Brain pericyte (primary cell): ENCODE measurements at regions not wholly inside any gene's neighbourhood (a gene's known extent, or its start where the extent isn't known, plus 50 kb on each side); places are given as distances from the start of the nearest gene placed in this dataset.

ENCODE experiments used
- DNase-seq: peaks from one replicate; pipeline ENCODE4 v3.0.0-alpha.2; 2012; ENCODE audit warnings: low read depth, low spot score

GRCh38 chrX:20620306-20620705, 353.6 kb upstream of the RPS6KA3 start:
- DNase-seq = no peak

- DNase-seq = no peak
Measured at GRCh38 chrX:20609916-20610415, 343.3 kb upstream of the RPS6KA3 start.

DNA sequence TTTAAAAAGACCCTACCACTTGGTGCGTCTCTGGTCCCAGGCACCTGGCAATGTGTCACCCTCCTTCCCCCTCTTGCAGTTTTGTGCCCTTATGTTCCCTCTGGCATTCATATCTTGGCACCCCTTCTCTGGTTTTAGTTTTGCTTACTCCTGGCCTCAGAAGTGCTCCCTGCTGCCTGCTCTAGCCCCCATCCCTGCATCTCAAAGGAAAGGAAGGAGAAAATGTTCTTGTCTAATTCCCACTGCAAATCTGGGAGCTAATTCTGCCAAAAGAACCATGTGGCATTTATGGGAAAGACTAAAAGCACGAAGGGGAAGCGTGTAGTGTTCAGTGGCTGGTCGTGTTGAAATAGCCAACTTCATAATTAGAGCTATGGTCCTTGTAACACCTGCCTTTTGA, 340.1 kb upstream of the RPS6KA3 start:
- DNase-seq = no peak

- no peak for DNase-seq
Measured at GRCh38 chrX:20596856-20597255, 330.1 kb upstream of the RPS6KA3 start.

- no peak for DNase-seq
Measured at GRCh38 chrX:20595928-20596575, 329.3 kb upstream of the RPS6KA3 start.

GRCh38 chrX:20594985-20595384, 328.3 kb upstream of the RPS6KA3 start:
- no peak for DNase-seq

GRCh38 chrX:20593836-20594235, 327.1 kb upstream of the RPS6KA3 start:
- no peak for DNase-seq

GRCh38 chrX:20593402-20593801, 326.7 kb upstream of the RPS6KA3 start:
- no peak for DNase-seq

GRCh38 chrX:20591246-20591645, 324.5 kb upstream of the RPS6KA3 start:
- DNase-seq = no peak

GRCh38 chrX:20585782-20586181, 319.1 kb upstream of the RPS6KA3 start:
- DNase-seq = no peak

DNA sequence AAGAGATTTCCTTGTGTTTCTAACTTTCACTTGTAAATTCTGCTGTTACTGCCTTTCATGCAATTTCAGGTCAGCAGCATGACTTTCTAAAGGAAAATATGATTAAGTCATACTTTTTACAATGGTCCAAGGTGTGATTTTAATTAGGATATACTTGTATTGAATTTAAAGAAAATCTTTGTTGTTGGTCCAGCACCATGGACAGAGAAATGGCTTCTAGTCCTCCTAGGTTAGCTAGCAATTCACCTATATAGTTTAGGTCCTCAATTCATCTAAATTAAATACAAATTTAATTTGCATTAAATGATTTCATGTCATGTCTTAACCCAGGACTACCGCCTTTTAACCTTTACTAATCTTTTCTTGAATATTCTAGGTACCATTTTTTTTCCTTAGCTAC, 304.9 kb upstream of the RPS6KA3 start:
- DNase-seq = no peak

DNA sequence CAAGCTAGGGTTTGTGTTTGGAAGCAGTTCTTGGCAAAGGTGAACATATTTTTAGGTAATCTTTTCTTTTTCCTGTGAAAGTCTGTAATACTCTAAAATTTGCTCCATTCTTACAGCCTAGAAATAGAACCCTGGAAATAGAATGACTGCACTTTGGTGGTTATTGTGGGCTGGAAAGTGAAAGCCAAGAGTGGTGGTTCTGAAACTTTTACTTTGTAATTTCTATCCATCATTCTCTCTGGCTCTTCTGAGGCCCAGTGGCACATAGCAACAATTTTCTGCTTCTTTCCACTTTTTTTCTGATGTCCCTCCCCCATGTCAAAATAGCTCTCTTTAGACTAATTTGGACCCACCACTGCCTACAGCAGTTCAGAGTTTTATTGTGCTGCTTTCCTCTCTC, 300.4 kb upstream of the RPS6KA3 start:
- DNase-seq = no peak

GRCh38 chrX:20547611-20548051, 280.9 kb upstream of the RPS6KA3 start:
- DNase-seq = no peak

DNA sequence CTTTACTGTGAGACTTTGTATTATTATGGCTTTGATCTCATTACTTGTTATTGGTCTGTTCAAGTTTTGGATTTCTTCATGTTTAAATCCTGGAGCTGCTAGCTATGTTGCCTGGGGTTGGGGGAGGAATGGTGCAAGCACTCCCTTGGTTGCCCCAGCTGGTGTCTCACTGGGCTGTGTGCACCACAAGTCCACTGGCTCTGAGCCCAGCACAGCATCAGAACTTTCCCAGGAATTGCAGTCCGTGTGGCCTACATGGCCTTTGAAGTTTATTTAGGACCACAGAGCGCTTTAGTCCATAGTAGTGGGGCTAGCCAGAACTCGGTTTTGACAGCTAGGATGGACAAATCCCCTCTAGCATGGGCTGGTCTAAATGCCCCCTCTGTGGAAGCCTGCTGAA, 278.8 kb upstream of the RPS6KA3 start:
- no peak for DNase-seq

DNA sequence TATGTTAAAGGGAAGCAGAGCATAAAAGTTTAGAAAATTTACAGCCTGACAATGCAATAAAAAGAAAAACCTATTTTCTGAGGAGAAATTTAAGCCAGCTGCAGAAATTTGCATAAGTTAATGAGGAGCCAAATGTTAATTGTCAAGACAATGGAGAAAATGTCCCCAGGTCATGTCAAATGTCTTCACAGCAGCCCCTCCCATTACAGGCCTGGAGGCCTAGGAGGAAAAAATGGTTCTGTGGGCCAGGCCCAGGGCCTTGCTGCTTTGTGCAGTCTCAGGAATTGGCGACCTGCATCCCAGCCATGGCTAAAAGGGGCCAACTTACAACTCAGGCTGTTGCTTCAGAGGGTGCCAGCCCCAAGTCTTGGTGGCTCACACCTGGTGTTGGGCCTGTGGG, 275.4 kb upstream of the RPS6KA3 start:
- DNase-seq = no peak

DNA sequence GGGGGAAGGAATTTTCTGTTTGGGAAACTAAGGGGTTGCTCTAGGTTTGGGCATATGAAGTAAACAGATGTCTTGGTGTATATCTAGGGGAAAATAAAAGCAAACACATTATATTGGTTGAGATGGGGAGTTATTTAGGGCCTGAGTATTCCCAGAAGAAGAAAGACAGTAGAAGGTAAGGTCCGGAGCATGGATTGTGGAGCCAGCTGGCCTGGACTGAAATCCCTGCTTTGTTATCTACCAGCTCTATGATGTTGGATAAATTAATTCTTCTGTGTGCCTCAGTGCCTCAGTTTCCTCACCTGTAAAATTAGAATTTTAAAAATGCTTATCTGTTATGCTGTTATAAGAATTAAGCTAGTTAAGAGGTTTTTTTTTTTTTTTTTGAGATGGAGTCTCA, 272.3 kb upstream of the RPS6KA3 start:
- no peak for DNase-seq

GRCh38 chrX:20531667-20532066, 265.0 kb upstream of the RPS6KA3 start:
- DNase-seq = no peak

DNA sequence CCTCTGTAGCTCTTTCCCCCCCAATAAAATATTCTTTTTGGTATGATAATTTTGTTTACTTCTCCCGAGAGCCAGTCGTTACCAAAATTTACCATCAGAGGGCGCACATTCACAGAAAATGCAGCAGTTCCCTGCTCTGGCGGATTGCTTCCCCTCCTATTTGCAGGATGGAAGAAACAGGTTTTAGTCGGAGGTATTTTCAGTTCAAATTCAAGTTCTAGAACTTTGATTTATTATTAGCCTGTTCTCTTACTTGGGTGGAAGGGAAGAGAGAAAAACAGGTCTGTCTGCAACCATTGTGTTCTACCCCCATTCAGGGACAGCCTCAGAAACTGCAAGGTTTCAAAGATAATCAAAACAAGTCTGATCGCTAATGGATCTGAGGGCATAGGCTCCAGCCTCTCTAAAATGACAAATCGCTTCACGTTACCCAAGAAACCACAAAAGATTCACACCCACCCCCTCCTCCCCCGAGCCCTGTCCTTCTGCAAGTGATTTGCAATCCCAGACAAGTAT, 263.8 kb upstream of the RPS6KA3 start:
- no peak for DNase-seq

- no peak for DNase-seq
Measured at GRCh38 chrX:20529711-20530110, 263.0 kb upstream of the RPS6KA3 start.

DNA sequence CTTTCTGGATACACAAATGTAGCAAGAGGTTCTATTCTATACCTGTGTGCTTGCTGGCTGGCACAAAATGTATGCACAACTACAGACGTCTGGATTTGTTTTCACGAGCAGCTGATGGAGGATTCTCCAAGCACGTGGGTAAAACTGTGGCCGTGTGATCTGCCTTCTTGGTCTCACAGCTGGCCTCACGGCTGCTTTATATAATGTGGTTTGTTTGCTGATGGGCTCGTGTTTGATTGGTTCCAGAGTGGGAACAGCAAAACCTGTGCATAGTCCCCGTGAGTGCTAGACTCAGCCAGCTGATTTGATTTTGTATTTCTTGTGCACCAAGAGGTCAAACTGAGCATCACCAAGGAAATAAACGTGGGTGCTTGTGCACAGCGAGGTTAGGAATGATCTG, 262.6 kb upstream of the RPS6KA3 start:
- no peak for DNase-seq

GRCh38 chrX:20527558-20528011, 260.9 kb upstream of the RPS6KA3 start:
- DNase-seq = no peak

GRCh38 chrX:20527041-20527440, 260.3 kb upstream of the RPS6KA3 start:
- DNase-seq = no peak

DNA sequence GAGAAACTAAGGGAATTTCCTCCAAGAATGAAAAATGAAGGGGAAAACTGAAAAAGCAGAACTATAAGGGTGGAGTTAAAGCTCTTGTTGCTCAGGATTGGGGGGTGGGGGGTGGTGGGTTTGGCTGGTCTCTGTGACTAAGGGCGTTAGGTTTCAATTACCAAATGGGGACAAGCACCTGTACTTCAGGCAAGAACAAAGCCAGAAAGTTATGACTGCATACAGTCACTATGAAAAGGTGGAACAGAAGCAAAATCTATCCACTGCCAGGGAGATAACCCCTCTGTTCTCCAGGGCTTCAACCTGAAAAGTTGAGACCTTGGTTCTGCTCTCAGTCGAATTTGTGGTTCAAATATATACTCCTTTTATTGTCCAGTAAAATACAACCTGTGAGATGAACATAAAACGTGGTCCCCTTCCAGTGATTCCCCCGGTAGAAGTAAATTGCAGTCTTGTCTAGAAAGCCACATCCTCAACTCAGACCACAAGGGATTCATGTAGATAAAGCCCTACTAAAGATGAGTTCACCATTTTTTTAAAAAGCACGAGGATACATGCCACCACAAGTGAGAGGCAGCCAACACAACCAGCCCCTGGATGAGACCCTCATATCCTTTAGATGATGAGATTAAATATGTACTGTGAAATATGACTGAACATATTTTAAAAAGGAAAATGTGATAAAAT, 257.1 kb upstream of the RPS6KA3 start:
- no peak for DNase-seq
